Fibroblast of lung (primary cell): ENCODE measurements at regions not wholly inside any gene's neighbourhood (a gene's known extent, or its start where the extent isn't known, plus 50 kb on each side); places are given as distances from the start of the nearest gene placed in this dataset.
A peak's percentile ranks its signal among the peaks of the same experiment; 100 is the strongest.

ENCODE experiments used
- DNase-seq, 2 donors: peaks; one replicate each; pipeline versions ENCODE4 v3.0.0 to v3.0.0-alpha.2; 2010; ENCODE audit warnings: low read depth in 2 of 2
- H2AFZ ChIP-seq: 2 replicates; pipeline ENCODE4 v1.5.1; 2012; ENCODE audit warnings: low read length, control low read depth, inconsistent platforms
- H3K27ac ChIP-seq: 2 replicates; pipeline ENCODE4 v1.5.1; 2011; ENCODE audit warnings: low read length, control low read depth; ENCODE audit not compliant: insufficient read depth
- H3K27me3 ChIP-seq: 2 replicates; pipeline ENCODE4 v1.5.1; 2011; ENCODE audit warnings: mild to moderate bottlenecking, low read length; ENCODE audit not compliant: control insufficient read depth, insufficient read depth
- H3K36me3 ChIP-seq: 2 replicates; pipeline ENCODE4 v1.5.1; 2011; ENCODE audit warnings: low read length; ENCODE audit not compliant: control insufficient read depth, insufficient read depth
- H3K4me1 ChIP-seq: 2 replicates; pipeline ENCODE4 v1.5.1; 2011; ENCODE audit warnings: low read length; ENCODE audit not compliant: control insufficient read depth, insufficient read depth; ENCODE audit errors: extremely low read depth
- H3K4me2 ChIP-seq: 2 replicates; pipeline ENCODE4 v1.5.1; 2011; ENCODE audit warnings: low read length, control low read depth; ENCODE audit not compliant: insufficient read depth; ENCODE audit errors: extremely low read depth
- H3K4me3 ChIP-seq, 4 experiments: fragments of 200-600 bp in 1 of 4; sonication (generic) in 1 of 4; replicated peaks in 1 of 4; 2 replicates each; pipeline ENCODE4 v1.5.1; 2011 to 2016; ENCODE audit warnings: low read length in 4 of 4, low read depth in 3 of 4, mild to moderate bottlenecking in 3 of 4, control low read depth in 2 of 4, inconsistent platforms in 1 of 4, mixed read lengths in 1 of 4; ENCODE audit not compliant: insufficient read depth in 1 of 4; ENCODE audit errors: control extremely low read depth in 1 of 4
- H3K79me2 ChIP-seq: 2 replicates; pipeline ENCODE4 v1.5.1; 2012; ENCODE audit warnings: mild to moderate bottlenecking, low read length, inconsistent platforms; ENCODE audit not compliant: control insufficient read depth, insufficient read depth
- H3K9ac ChIP-seq: 2 replicates; pipeline ENCODE4 v1.5.1; 2011; ENCODE audit warnings: mild to moderate bottlenecking, low read length, control low read depth; ENCODE audit not compliant: insufficient read depth
- H3K9me3 ChIP-seq: 2 replicates; pipeline ENCODE4 v1.5.1; 2012; ENCODE audit warnings: low read depth, low read length; ENCODE audit not compliant: control insufficient read depth, insufficient read depth
- H4K20me1 ChIP-seq: 2 replicates; pipeline ENCODE4 v1.5.1; 2011; ENCODE audit warnings: low read length; ENCODE audit not compliant: control insufficient read depth, insufficient read depth; ENCODE audit errors: extremely low read depth
- EZH2 ChIP-seq: IDR thresholded peaks from 2 replicates; pipeline ENCODE4 v1.5.1; 2012; ENCODE audit warnings: low read length, control low read depth, mild to moderate bottlenecking; ENCODE audit errors: missing control alignments
- TF ChIP-seq, protein P1 (sequence below), 2 donors: IDR thresholded peaks in 1 of 2; conservative IDR thresholded peaks in 1 of 2; 1 replicate in 1 of 2; 2 replicates in 1 of 2; pipeline ENCODE4 v1.5.1; 2011 to 2012; ENCODE audit warnings: low read length in 2 of 2, control low read depth in 1 of 2, inconsistent platforms in 1 of 2, low read depth in 1 of 2, mild to moderate bottlenecking in 1 of 2

DNA sequence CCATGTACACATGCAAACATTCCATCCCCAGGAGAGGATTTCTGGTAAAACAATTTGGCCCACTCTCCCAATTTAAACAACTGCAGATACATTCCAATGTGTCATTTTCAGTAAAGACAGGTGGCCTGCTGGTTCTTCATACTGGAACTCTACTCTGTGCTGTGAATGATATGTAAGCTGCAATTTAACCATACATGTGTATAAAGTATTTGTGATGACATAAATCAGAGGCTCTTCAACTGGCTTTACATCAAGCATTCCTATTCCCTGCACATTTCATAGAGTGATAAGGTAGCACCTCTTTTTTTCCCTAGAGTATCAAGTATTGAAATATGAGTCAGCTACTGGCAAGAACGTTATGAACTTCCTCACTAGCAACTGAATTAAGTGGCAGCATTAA is 649.5 kb upstream of the ADGRL2 start:
- H3K4me2 ChIP-seq, result no peak overlapping the region
- H3K9me3 ChIP-seq, result no peaks in the 10 kb centered on the region
- no peak overlapping the region for H3K9ac ChIP-seq
- TF ChIP-seq, protein P1, sequence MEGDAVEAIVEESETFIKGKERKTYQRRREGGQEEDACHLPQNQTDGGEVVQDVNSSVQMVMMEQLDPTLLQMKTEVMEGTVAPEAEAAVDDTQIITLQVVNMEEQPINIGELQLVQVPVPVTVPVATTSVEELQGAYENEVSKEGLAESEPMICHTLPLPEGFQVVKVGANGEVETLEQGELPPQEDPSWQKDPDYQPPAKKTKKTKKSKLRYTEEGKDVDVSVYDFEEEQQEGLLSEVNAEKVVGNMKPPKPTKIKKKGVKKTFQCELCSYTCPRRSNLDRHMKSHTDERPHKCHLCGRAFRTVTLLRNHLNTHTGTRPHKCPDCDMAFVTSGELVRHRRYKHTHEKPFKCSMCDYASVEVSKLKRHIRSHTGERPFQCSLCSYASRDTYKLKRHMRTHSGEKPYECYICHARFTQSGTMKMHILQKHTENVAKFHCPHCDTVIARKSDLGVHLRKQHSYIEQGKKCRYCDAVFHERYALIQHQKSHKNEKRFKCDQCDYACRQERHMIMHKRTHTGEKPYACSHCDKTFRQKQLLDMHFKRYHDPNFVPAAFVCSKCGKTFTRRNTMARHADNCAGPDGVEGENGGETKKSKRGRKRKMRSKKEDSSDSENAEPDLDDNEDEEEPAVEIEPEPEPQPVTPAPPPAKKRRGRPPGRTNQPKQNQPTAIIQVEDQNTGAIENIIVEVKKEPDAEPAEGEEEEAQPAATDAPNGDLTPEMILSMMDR (conservative IDR thresholded peaks at IDR 0.05 in 1 of 2, IDR thresholded peaks at IDR 0.05 in 1 of 2; ENCODE audit: low read depth in 1 of 2, low read length in 2 of 2), result no peak
- TF ChIP-seq EZH2, result no peak
- H3K27me3 ChIP-seq, result no peaks in the 10 kb centered on the region
- H3K4me1 ChIP-seq, result no peaks in the 10 kb centered on the region
- H3K36me3 ChIP-seq, result no peaks in the 10 kb centered on the region
- no peak overlapping the region for H3K27ac ChIP-seq
- H2AFZ ChIP-seq, result no peak overlapping the region
- H3K4me3 ChIP-seq, result no peak overlapping the region
- H4K20me1 ChIP-seq, result no peaks in the 10 kb centered on the region
- DNase-seq, result peak in 1 of 2 donors; percentile 64
- no peaks in the 10 kb centered on the region for H3K79me2 ChIP-seq

DNA sequence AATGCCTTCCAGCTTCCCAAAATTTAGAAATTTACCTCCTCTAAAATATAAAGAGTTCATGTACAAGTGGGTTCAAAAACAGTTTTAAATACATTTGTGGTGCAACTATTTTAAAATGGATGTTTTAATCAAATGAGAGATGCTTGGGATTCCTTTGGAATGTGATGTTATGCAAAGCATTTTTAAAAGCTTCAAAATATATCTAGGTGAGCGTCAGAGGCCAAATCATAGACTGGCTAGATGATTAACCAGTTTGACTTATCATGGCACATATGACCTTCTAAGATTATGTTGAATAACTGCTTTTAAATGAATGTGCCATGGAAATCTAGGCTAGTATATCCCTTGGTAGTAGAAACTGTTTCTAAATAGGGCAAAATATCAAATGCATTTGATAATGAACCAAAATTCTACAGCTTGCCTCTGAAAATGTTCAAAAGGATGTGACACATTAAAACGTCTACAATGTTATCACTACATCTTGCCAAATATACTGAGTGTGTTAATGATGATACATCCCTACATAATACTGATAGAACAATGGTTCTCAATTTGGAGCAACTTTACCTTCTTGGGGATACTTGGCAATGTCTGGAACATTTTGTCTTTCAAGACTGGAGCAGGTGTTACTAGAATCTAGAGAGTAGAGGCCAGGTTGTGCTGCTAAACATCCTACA is 650.9 kb upstream of the ADGRL2 start:
- no peaks in the 10 kb centered on the region for H3K36me3 ChIP-seq
- no peaks in the 10 kb centered on the region for H3K9me3 ChIP-seq
- H3K79me2 ChIP-seq, result no peaks in the 10 kb centered on the region
- H3K9ac ChIP-seq, result no peak overlapping the region
- H3K4me2 ChIP-seq, result no peak overlapping the region
- no peaks in the 10 kb centered on the region for H3K4me1 ChIP-seq
- no peak overlapping the region for H2AFZ ChIP-seq
- TF ChIP-seq, protein P1 (conservative IDR thresholded peaks at IDR 0.05 in 1 of 2, IDR thresholded peaks at IDR 0.05 in 1 of 2; ENCODE audit: low read depth in 1 of 2, low read length in 2 of 2), result no peak
- TF ChIP-seq EZH2, result no peak
- H4K20me1 ChIP-seq, result no peaks in the 10 kb centered on the region
- no peak overlapping the region for H3K4me3 ChIP-seq
- H3K27me3 ChIP-seq, result no peaks in the 10 kb centered on the region
- H3K27ac ChIP-seq, result no peak overlapping the region
- peak in 1 of 2 donors; percentile 60 for DNase-seq

DNA sequence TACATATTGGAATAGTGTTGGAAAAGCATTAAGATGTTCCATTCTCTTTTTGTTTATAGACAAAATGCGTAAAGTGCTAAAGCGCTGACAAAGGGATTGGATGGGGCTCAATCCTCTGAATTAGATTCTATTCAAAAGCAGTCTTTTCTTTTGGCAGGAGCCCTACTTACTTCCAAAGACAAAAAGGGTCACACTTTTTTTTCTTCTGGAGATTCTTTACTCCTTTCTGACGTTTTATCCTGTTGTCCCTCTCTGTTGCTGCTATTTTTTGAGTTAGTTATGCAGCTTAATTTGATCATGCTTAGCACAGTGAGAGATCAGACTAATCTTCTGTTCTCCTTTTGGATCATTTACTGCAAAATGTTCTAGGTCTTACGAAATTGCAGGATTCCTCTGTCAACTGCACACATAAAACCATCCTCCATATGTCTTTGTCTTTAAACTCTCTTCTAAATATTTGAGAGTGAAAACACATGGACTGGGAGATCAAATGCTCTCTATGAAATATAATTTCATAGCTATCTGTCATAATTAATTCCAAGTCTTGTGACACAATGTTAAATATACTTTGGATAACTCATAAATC is 656.4 kb upstream of the ADGRL2 start:
- Histone ChIP-seq H3K27ac (no peak overlapping the region), H3K4me2 (no peak overlapping the region), H3K9ac (no peak overlapping the region), H2AFZ (no peak overlapping the region), H3K9me3 (no peaks in the 10 kb centered on the region), H3K79me2 (no peaks in the 10 kb centered on the region), H4K20me1 (no peaks in the 10 kb centered on the region), H3K4me3 (no peak overlapping the region), H3K36me3 (no peaks in the 10 kb centered on the region), H3K27me3 (no peaks in the 10 kb centered on the region), H3K4me1 (peaks cover 2% of the 10 kb centered on the region)
- TF ChIP-seq EZH2, result no peak
- TF ChIP-seq, protein P1 (conservative IDR thresholded peaks at IDR 0.05 in 1 of 2, IDR thresholded peaks at IDR 0.05 in 1 of 2; ENCODE audit: low read depth in 1 of 2, low read length in 2 of 2), result no peak
- peak in 1 of 2 donors; percentile 40 for DNase-seq
